Brain pericyte (primary cell): ENCODE measurements at regions not wholly inside any gene's neighbourhood (a gene's known extent, or its start where the extent isn't known, plus 50 kb on each side); places are given as distances from the start of the nearest gene placed in this dataset.
"Not testable (repeated sequence)": the region's sequence is repeated elsewhere in the genome, so short reads cannot be mapped to it uniquely, and the experiment has no call there.

Experiments
- DNase-seq: peaks from one replicate; pipeline ENCODE4 v3.0.0-alpha.2; 2012; ENCODE audit warnings: low read depth, low spot score

- no peak for DNase-seq
Observed at GRCh38 chr3:65303431-65303830, 615.6 kb upstream of the ADAMTS9 start.

- DNase-seq: no peak
Observed at GRCh38 chr3:65291448-65292125, 603.8 kb upstream of the ADAMTS9 start.

- DNase-seq: no peak
Observed at GRCh38 chr3:65288776-65289175, 601.0 kb upstream of the ADAMTS9 start.

- DNase-seq: no peak
Observed at GRCh38 chr3:65285956-65286355, 598.2 kb upstream of the ADAMTS9 start.

GRCh38 chr3:65284961-65285360 is 597.2 kb upstream of the ADAMTS9 start:
- no peak for DNase-seq

- no peak for DNase-seq
Observed at GRCh38 chr3:65284546-65284945, 596.7 kb upstream of the ADAMTS9 start.

- DNase-seq: no peak
Observed at GRCh38 chr3:65279225-65279782, 591.5 kb upstream of the ADAMTS9 start.

- no peak for DNase-seq
Observed at GRCh38 chr3:65277798-65278197, 590.0 kb upstream of the ADAMTS9 start.

GRCh38 chr3:65276551-65276950 is 588.8 kb upstream of the ADAMTS9 start:
- no peak for DNase-seq

GRCh38 chr3:65268426-65268825 is 580.6 kb upstream of the ADAMTS9 start:
- no peak for DNase-seq

- DNase-seq: no peak
Observed at GRCh38 chr3:65265942-65266590, 578.3 kb upstream of the ADAMTS9 start.

- no peak for DNase-seq
Observed at GRCh38 chr3:65265511-65265910, 577.7 kb upstream of the ADAMTS9 start.

GRCh38 chr3:65262548-65262947 is 574.7 kb upstream of the ADAMTS9 start:
- DNase-seq: no peak

GRCh38 chr3:65259946-65260345 is 572.1 kb upstream of the ADAMTS9 start:
- no peak for DNase-seq

GRCh38 chr3:65252914-65253313 is 565.1 kb upstream of the ADAMTS9 start:
- not testable (repeated sequence) for DNase-seq

- no peak for DNase-seq
Observed at GRCh38 chr3:65252266-65252665, 564.5 kb upstream of the ADAMTS9 start.

- DNase-seq: no peak
Observed at GRCh38 chr3:65251375-65251774, 563.6 kb upstream of the ADAMTS9 start.

- DNase-seq: no peak
Observed at GRCh38 chr3:65246561-65246960, 558.8 kb upstream of the ADAMTS9 start.

- DNase-seq: no peak
Observed at GRCh38 chr3:65245133-65246063, 557.6 kb upstream of the ADAMTS9 start.

- no peak for DNase-seq
Observed at GRCh38 chr3:65240366-65240765, 552.6 kb upstream of the ADAMTS9 start.

GRCh38 chr3:65238652-65239051 is 550.9 kb upstream of the ADAMTS9 start:
- no peak for DNase-seq

GRCh38 chr3:65234499-65234898 is 546.7 kb upstream of the ADAMTS9 start:
- DNase-seq: no peak
